Stomach (tissue), 4 donors: ENCODE measurements at regions not wholly inside any gene's neighbourhood (a gene's known extent, or its start where the extent isn't known, plus 50 kb on each side); places are given as distances from the start of the nearest gene placed in this dataset.

Source experiments
- CTCF ChIP-seq, 7 experiments: fragments of 450-650 bp in 4 of 7; fragments of 200-600 bp in 3 of 7; sonication (generic) in 3 of 7; IDR thresholded peaks; one replicate each; pipeline ENCODE4 v1.5.1; 2016 to 2019; ENCODE audit warnings: antibody characterized with exemption in 7 of 7, control low read depth in 2 of 7, mild to moderate bottlenecking in 1 of 7
- EP300 ChIP-seq: sonication (generic); formaldehyde crosslinking; IDR thresholded peaks from one replicate; pipeline ENCODE4 v1.6.1; 2017; ENCODE audit warnings: antibody characterized with exemption
- POLR2A ChIP-seq, 4 donors: fragments of 450-650 bp; IDR thresholded peaks; one replicate each; pipeline ENCODE4 v1.6.1; 2016; ENCODE audit warnings: antibody characterized with exemption in 4 of 4, control low read depth in 2 of 4, mild to moderate bottlenecking in 1 of 4, moderate library complexity in 1 of 4
- POLR2AphosphoS5 ChIP-seq, 3 donors: sonication (generic); formaldehyde crosslinking; IDR thresholded peaks; one replicate each; pipeline ENCODE4 v1.6.1; 2016; ENCODE audit warnings: antibody characterized with exemption in 3 of 3

GRCh38 chr12:75759196-75759595 lies 247.8 kb upstream of the KRR1 start:
- TF ChIP-seq POLR2A (IDR thresholded peaks at IDR 0.05): no peak
- TF ChIP-seq CTCF (IDR thresholded peaks at IDR 0.05): no peak
- no peak for TF ChIP-seq EP300
- TF ChIP-seq POLR2AphosphoS5 (IDR thresholded peaks at IDR 0.05): no peak
